ENCODE measurements at regions not wholly inside any gene's neighbourhood (a gene's known extent, or its start where the extent isn't known, plus 50 kb on each side); places are given as distances from the start of the nearest gene placed in this dataset.

DNA sequence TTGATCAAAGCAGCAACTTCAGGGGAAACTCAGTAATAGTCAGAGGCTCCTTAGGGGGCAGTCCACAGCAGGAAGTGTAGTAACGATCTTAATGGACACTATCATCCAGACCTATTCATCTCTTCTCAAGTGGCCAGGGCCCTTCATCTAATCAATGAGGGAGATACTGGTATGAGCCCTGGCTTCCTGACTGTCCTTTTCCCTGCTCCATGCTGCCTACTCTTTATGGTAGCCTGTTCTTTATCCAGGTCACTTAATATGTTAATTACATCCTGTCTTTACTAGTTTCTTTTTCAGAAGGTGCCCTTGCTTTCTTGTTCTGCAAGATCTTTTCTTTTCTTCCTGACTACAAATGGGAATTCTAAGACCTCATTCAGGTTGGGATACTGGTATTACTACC is 197.1 kb downstream of the CAVIN4 start:
- Histone ChIP-seq H3K9me3 (no peaks in the 10 kb centered on the region), H3K4me3 (no peak overlapping the region), H3K4me1 (no peaks in the 10 kb centered on the region), H3K36me3 (no peaks in the 10 kb centered on the region), H3K27ac (no peak overlapping the region), H3K27me3 (no peaks in the 10 kb centered on the region)
- DNase-seq = no peak
- intact Hi-C loops (cut with DNase I; ENCODE audit: low total_unique reads) = no loop called here
- TF ChIP-seq, protein P1, sequence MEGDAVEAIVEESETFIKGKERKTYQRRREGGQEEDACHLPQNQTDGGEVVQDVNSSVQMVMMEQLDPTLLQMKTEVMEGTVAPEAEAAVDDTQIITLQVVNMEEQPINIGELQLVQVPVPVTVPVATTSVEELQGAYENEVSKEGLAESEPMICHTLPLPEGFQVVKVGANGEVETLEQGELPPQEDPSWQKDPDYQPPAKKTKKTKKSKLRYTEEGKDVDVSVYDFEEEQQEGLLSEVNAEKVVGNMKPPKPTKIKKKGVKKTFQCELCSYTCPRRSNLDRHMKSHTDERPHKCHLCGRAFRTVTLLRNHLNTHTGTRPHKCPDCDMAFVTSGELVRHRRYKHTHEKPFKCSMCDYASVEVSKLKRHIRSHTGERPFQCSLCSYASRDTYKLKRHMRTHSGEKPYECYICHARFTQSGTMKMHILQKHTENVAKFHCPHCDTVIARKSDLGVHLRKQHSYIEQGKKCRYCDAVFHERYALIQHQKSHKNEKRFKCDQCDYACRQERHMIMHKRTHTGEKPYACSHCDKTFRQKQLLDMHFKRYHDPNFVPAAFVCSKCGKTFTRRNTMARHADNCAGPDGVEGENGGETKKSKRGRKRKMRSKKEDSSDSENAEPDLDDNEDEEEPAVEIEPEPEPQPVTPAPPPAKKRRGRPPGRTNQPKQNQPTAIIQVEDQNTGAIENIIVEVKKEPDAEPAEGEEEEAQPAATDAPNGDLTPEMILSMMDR (IDR thresholded peaks at IDR 0.05) = no peak

DNA sequence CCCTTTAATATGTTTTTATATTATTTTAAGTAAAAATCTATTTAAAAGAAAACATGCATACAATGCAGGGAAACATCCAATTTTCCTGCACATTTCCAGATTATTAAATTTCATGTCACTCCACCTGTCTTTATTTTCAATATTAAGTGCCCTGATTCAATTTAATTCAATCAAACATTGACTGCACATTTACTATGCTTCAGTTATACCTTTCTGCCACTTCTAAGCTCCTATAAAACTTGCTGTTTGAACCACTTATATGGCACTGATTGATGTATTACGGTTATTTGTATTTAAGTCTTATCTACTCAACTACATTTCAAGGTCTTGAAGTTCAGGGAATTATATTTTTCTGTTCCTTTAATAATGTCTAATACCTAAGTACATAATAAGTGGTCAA is 198.0 kb downstream of the CAVIN4 start:
- Histone ChIP-seq H3K4me1 (no peaks in the 10 kb centered on the region), H3K4me3 (no peak overlapping the region), H3K9me3 (no peaks in the 10 kb centered on the region), H3K27ac (no peak overlapping the region), H3K27me3 (no peaks in the 10 kb centered on the region), H3K36me3 (no peaks in the 10 kb centered on the region)
- no peak for DNase-seq
- intact Hi-C loops (cut with DNase I; ENCODE audit: low total_unique reads) = no loop called here
- TF ChIP-seq, protein P1 (IDR thresholded peaks at IDR 0.05) = no peak

DNA sequence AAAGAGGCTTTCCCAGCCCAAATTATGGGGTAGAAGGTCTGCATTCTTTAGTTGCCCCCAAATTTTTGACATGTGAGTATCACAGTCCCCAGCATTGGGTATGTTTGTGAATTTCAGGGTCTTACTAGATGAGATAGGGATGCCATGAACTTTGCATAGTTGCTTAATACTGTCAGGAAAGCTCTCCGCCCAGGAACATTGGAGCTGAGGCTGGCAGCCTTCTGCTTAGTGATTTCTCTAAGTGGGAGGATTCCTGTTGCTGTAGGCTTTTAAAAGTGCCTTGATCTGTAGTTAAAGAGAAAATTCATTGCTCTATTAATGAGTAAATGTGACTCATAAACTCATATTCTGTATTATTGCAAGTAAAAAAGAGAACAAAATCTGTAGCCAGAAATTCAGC is 206.9 kb downstream of the CAVIN4 start:
- peaks cover 0 to 6% (median 0%) of the 10 kb centered on the region in 3 donors for H3K9me3 ChIP-seq
- intact Hi-C loops (cut with DNase I; ENCODE audit: low total_unique reads) = no loop called here
- H3K36me3 ChIP-seq = no peaks in the 10 kb centered on the region
- no peaks in the 10 kb centered on the region for H3K27me3 ChIP-seq
- no peak overlapping the region for H3K4me3 ChIP-seq
- TF ChIP-seq, protein P1 (IDR thresholded peaks at IDR 0.05) = no peak
- H3K27ac ChIP-seq = no peak overlapping the region
- DNase-seq = no peak
- no peaks in the 10 kb centered on the region for H3K4me1 ChIP-seq

DNA sequence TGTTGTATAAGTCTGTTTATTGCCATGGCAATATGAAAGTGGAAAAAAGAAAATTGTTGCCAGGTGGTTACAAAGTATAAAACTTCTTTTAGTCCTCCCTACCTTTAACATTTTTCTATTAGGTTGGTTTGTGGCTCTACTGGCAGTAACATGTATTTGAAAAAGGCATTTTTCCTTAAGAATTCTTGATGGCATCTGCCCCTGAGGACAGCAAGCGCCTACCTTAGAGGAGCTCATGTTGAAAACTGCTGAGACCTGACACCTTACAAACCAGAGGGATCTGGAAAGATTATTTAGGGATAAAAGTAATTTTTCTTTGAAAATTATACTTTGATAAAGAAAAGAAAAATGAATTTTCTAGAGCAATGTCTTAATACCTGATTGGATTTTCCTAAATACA is 208.1 kb downstream of the CAVIN4 start:
- H3K9me3 ChIP-seq = peaks cover 0 to 6% (median 0%) of the 10 kb centered on the region in 3 donors
- intact Hi-C loops (cut with DNase I; ENCODE audit: low total_unique reads) = no loop called here
- H3K4me3 ChIP-seq = no peak overlapping the region
- H3K27ac ChIP-seq = no peak overlapping the region
- H3K27me3 ChIP-seq = no peaks in the 10 kb centered on the region
- TF ChIP-seq, protein P1 (IDR thresholded peaks at IDR 0.05) = no peak
- DNase-seq = no peak
- H3K4me1 ChIP-seq = no peaks in the 10 kb centered on the region
- no peaks in the 10 kb centered on the region for H3K36me3 ChIP-seq

DNA sequence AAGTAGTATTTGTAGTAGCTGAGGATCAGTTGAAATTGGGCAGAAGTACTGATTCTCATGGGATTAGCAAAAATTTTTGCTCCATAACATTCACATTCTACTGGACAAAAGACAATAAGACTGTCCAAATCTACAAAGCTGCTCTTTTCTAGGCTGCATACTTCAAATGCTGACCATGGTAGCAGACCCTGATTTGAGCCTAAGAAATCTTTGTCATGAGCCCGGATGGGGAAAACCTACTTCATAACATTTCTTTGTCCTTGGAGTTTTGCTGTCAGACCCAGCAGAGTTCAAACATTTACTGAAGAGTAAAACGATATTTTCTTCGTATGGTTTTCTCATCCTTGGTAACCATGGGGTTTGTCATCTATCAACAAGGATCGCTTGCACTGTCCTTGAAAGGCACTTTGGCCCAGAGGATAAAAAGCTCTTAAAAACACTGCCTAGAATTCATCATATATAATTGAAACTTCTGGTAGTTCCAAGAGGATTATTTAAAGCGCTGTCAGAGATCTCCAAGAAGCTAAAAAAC is 216.9 kb downstream of the CAVIN4 start:
- intact Hi-C loops (cut with DNase I; ENCODE audit: low total_unique reads) = no loop called here
- TF ChIP-seq, protein P1 (IDR thresholded peaks at IDR 0.05) = no peak
- no peaks in the 10 kb centered on the region for H3K4me1 ChIP-seq
- H3K9me3 ChIP-seq = no peaks in the 10 kb centered on the region
- H3K36me3 ChIP-seq = no peaks in the 10 kb centered on the region
- H3K4me3 ChIP-seq = no peak overlapping the region
- H3K27me3 ChIP-seq = no peaks in the 10 kb centered on the region
- no peak for DNase-seq
- no peak overlapping the region for H3K27ac ChIP-seq

DNA sequence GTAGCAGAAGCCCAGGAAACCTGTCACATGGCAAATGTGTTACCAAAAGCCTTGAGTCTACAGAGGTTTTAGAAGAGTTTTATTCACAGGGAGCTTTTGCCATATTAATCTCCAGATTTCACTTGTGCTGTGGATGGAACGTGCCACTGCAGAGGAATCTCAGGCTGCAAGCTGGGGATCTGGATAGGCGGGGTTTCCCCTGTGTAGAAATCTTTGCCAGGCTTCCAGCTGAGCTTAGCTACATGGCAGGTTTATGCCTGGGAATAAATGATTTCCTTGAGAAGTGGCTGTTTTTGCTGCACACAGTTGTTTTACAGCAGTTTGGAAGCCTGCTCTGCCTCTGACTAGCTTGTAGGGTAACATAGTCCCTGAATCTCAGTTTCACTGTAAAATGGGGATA is 224.6 kb upstream of the PLPPR1 start:
- TF ChIP-seq, protein P1 (IDR thresholded peaks at IDR 0.05) = no peak
- intact Hi-C loops (cut with DNase I; ENCODE audit: low total_unique reads) = no loop called here
- Histone ChIP-seq H3K27ac (no peak overlapping the region), H3K27me3 (no peaks in the 10 kb centered on the region), H3K36me3 (no peaks in the 10 kb centered on the region), H3K9me3 (no peaks in the 10 kb centered on the region), H3K4me3 (no peak overlapping the region), H3K4me1 (no peaks in the 10 kb centered on the region)
- no peak for DNase-seq

Data from tibial artery (tissue), 4 donors.